ENCODE measurements at regions not wholly inside any gene's neighbourhood (a gene's known extent, or its start where the extent isn't known, plus 50 kb on each side); places are given as distances from the start of the nearest gene placed in this dataset.

DNA sequence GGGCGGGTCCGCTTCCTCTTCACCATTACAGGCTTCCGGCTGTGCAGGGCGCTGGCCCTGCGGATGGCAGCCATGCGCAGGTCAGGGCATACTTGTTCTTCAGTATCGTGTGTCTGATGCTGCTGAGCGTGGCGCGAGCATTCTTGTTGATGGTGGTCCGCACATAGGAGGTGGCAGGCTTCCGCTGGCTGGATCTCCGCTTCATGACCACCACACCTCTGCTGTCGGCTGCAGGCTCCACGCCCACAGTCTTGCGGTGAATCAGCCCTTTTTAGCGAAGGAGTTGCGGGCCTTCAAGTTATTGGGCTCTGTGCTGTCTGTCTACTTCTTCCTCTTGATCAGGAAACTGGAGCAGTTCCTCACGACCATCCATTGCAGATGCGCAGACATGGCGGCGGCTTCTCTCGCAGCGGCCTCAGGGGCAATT, 62.4 kb upstream of the ZNF608 start:
- no peak for TF ChIP-seq CTCF (IDR thresholded peaks at IDR 0.05)
- no peaks in the 10 kb centered on the region for H3K36me3 ChIP-seq (ENCODE audit: control insufficient read depth, insufficient read depth, low read length)
- no peaks in the 10 kb centered on the region for H3K9me3 Mint-ChIP-seq
- ATAC-seq (no peak), DNase-seq (no peak)
- H3K4me3 Mint-ChIP-seq: no peak overlapping the region
- no peaks in the 10 kb centered on the region for H3K9me3 ChIP-seq (ENCODE audit: control insufficient read depth, insufficient read depth, low read length)
- no peak overlapping the region for H3K27ac ChIP-seq (ENCODE audit: low read length)
- intact Hi-C loops (cut with micrococcal nuclease): no loop called here
- no peaks in the 10 kb centered on the region for H3K27me3 ChIP-seq (ENCODE audit: control insufficient read depth, insufficient read depth, low read length)
- no peaks in the 10 kb centered on the region for H3K4me1 Mint-ChIP-seq
- no peak overlapping the region for H3K4me3 ChIP-seq (ENCODE audit: low read length)
- no peak overlapping the region for H3K27ac Mint-ChIP-seq
- no peaks in the 10 kb centered on the region for H3K36me3 Mint-ChIP-seq
- H3K27me3 Mint-ChIP-seq (ENCODE audit: low read depth in 2 of 2): no peaks in the 10 kb centered on the region
- H3K4me1 ChIP-seq (ENCODE audit: control insufficient read depth, insufficient read depth, low read length): no peaks in the 10 kb centered on the region
- WGBS (ENCODE audit: insufficient coverage): 98% methylated on average over 24 of the region's 24 CpGs

GRCh38 chr5:124810396-124811006, 64.1 kb upstream of the ZNF608 start:
- no peaks in the 10 kb centered on the region for H3K27me3 ChIP-seq (ENCODE audit: control insufficient read depth, insufficient read depth, low read length)
- H3K27me3 Mint-ChIP-seq (ENCODE audit: low read depth in 2 of 2): no peaks in the 10 kb centered on the region
- H3K9me3 ChIP-seq (ENCODE audit: control insufficient read depth, insufficient read depth, low read length): no peaks in the 10 kb centered on the region
- no peak overlapping the region for H3K27ac ChIP-seq (ENCODE audit: low read length)
- ATAC-seq: no peak
- TF ChIP-seq CTCF (IDR thresholded peaks at IDR 0.05): no peak
- H3K4me1 Mint-ChIP-seq: no peaks in the 10 kb centered on the region
- H3K27ac Mint-ChIP-seq: no peak overlapping the region
- intact Hi-C loops (cut with micrococcal nuclease): no loop called here
- no peak overlapping the region for H3K4me3 ChIP-seq (ENCODE audit: low read length)
- no peak for DNase-seq
- no peaks in the 10 kb centered on the region for H3K36me3 Mint-ChIP-seq
- no peaks in the 10 kb centered on the region for H3K4me1 ChIP-seq (ENCODE audit: control insufficient read depth, insufficient read depth, low read length)
- 88% methylated on average over 3 of the region's 3 CpGs for WGBS (ENCODE audit: insufficient coverage)
- H3K4me3 Mint-ChIP-seq: no peak overlapping the region
- no peaks in the 10 kb centered on the region for H3K9me3 Mint-ChIP-seq
- H3K36me3 ChIP-seq (ENCODE audit: control insufficient read depth, insufficient read depth, low read length): no peaks in the 10 kb centered on the region

GRCh38 chr5:124812771-124813358, 66.4 kb upstream of the ZNF608 start:
- Mint-ChIP-seq H3K36me3 (no peaks in the 10 kb centered on the region), H3K27me3 (ENCODE audit: low read depth in 2 of 2) (no peaks in the 10 kb centered on the region), H3K27ac (no peak overlapping the region), H3K9me3 (no peaks in the 10 kb centered on the region), H3K4me3 (no peak overlapping the region), H3K4me1 (no peaks in the 10 kb centered on the region)
- H3K36me3 ChIP-seq (ENCODE audit: control insufficient read depth, insufficient read depth, low read length): no peaks in the 10 kb centered on the region
- H3K9me3 ChIP-seq (ENCODE audit: control insufficient read depth, insufficient read depth, low read length): no peaks in the 10 kb centered on the region
- intact Hi-C loops (cut with micrococcal nuclease): no loop called here
- H3K4me3 ChIP-seq (ENCODE audit: low read length): no peak overlapping the region
- H3K27me3 ChIP-seq (ENCODE audit: control insufficient read depth, insufficient read depth, low read length): no peaks in the 10 kb centered on the region
- 91% methylated on average over 5 of the region's 5 CpGs for WGBS (ENCODE audit: insufficient coverage)
- no peak overlapping the region for H3K27ac ChIP-seq (ENCODE audit: low read length)
- TF ChIP-seq CTCF (IDR thresholded peaks at IDR 0.05): no peak
- ATAC-seq (no peak), DNase-seq (no peak)
- no peaks in the 10 kb centered on the region for H3K4me1 ChIP-seq (ENCODE audit: control insufficient read depth, insufficient read depth, low read length)

GRCh38 chr5:124816381-124816780, 69.9 kb upstream of the ZNF608 start:
- intact Hi-C loops (cut with micrococcal nuclease): no loop called here
- H3K27ac ChIP-seq (ENCODE audit: low read length): no peak overlapping the region
- no peak overlapping the region for H3K4me3 ChIP-seq (ENCODE audit: low read length)
- ATAC-seq (no peak), DNase-seq (no peak)
- H3K27me3 Mint-ChIP-seq (ENCODE audit: low read depth in 2 of 2): no peaks in the 10 kb centered on the region
- H3K4me1 Mint-ChIP-seq: no peaks in the 10 kb centered on the region
- H3K27me3 ChIP-seq (ENCODE audit: control insufficient read depth, insufficient read depth, low read length): no peaks in the 10 kb centered on the region
- no peaks in the 10 kb centered on the region for H3K36me3 ChIP-seq (ENCODE audit: control insufficient read depth, insufficient read depth, low read length)
- no peaks in the 10 kb centered on the region for H3K9me3 ChIP-seq (ENCODE audit: control insufficient read depth, insufficient read depth, low read length)
- no peak overlapping the region for H3K27ac Mint-ChIP-seq
- no peak overlapping the region for H3K4me3 Mint-ChIP-seq
- WGBS (ENCODE audit: insufficient coverage): 95% methylated on average over 7 of the region's 7 CpGs
- no peaks in the 10 kb centered on the region for H3K9me3 Mint-ChIP-seq
- no peaks in the 10 kb centered on the region for H3K4me1 ChIP-seq (ENCODE audit: control insufficient read depth, insufficient read depth, low read length)
- no peaks in the 10 kb centered on the region for H3K36me3 Mint-ChIP-seq
- no peak for TF ChIP-seq CTCF (IDR thresholded peaks at IDR 0.05)

Measured in natural killer cell (primary cell).